ENCODE measurements at regions not wholly inside any gene's neighbourhood (a gene's known extent, or its start where the extent isn't known, plus 50 kb on each side); places are given as distances from the start of the nearest gene placed in this dataset.

- no peaks in the 10 kb centered on the region for H3K36me3 ChIP-seq
- no peak for TF ChIP-seq CTCF (IDR thresholded peaks at IDR 0.05)
- H3K4me3 ChIP-seq, result no peak overlapping the region
- DNase-seq, result no peak
- no peak for ATAC-seq
- H3K9me3 ChIP-seq, result no peaks in the 10 kb centered on the region
- H3K4me1 ChIP-seq, result no peaks in the 10 kb centered on the region
- H3K27me3 ChIP-seq, result no peaks in the 10 kb centered on the region
- no peak overlapping the region for H3K27ac ChIP-seq
- intact Hi-C loops (cut with DNase I), result no loop called here
These were observed 559.2 kb upstream of the TLE4 start for GRCh38 chr9:79012561-79012960.

DNA sequence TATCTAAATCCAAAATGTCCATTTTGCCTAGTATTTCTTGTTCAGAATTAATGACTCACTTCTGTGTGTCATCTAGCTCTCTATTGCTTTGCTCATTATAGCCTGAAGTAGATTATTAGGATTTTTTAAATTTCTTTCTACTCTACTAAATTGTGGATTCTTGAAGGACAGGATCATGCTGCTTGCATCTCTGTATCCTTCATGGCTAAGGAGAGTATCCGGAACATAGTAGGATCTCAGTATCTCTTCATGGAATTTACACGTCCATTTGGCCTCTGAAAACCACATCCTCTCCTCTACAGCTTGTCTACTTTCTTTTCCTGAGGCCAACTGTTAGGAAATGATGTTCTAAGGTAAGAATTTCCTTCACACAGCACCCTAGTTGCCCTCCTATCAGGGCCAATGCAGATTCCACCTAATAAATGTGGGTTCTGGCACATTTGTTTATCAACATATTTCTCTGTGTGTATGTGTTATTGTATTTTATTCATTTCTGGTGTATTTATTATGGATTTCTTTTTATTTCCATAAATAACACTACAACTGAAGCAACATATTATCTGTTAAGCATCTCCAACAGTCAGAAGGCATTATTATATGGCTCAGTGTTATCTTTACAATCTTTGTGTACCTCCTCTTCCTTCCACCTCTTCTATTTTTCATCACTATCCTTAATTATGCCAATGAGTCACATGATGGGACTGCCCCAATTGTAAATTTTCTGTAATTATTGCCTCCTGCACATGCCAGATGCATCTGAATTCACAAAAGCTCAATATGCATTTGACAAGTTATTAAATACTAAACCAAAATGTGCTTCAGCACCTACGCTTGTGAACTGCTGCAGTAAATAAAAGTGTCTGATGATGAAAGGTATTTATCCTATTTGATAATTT lies 557.8 kb upstream of the TLE4 start:
- H3K27ac ChIP-seq, result no peak overlapping the region
- H3K27me3 ChIP-seq, result no peaks in the 10 kb centered on the region
- H3K4me3 ChIP-seq, result no peak overlapping the region
- intact Hi-C loops (cut with DNase I), result no loop called here
- TF ChIP-seq CTCF (IDR thresholded peaks at IDR 0.05), result no peak
- no peaks in the 10 kb centered on the region for H3K9me3 ChIP-seq
- H3K36me3 ChIP-seq, result no peaks in the 10 kb centered on the region
- H3K4me1 ChIP-seq, result no peaks in the 10 kb centered on the region
- ATAC-seq (no peak), DNase-seq (no peak)

- Histone ChIP-seq H3K27ac (no peak overlapping the region), H3K9me3 (no peaks in the 10 kb centered on the region), H3K4me3 (no peak overlapping the region), H3K4me1 (no peaks in the 10 kb centered on the region), H3K36me3 (no peaks in the 10 kb centered on the region), H3K27me3 (no peaks in the 10 kb centered on the region)
- intact Hi-C loops (cut with DNase I), result no loop called here
- ATAC-seq (no peak), DNase-seq (no peak)
- no peak for TF ChIP-seq CTCF (IDR thresholded peaks at IDR 0.05)
These were observed 556.7 kb upstream of the TLE4 start for GRCh38 chr9:79014929-79015699.

GRCh38 chr9:79015951-79016350 lies 555.8 kb upstream of the TLE4 start:
- Histone ChIP-seq H3K9me3 (no peaks in the 10 kb centered on the region), H3K27ac (no peak overlapping the region), H3K4me3 (no peak overlapping the region), H3K27me3 (no peaks in the 10 kb centered on the region), H3K4me1 (no peaks in the 10 kb centered on the region), H3K36me3 (no peaks in the 10 kb centered on the region)
- DNase-seq, result no peak
- intact Hi-C loops (cut with DNase I), result no loop called here
- no peak for TF ChIP-seq CTCF (IDR thresholded peaks at IDR 0.05)
- no peak for ATAC-seq

- ATAC-seq (no peak), DNase-seq (no peak)
- Histone ChIP-seq H3K27ac (no peak overlapping the region), H3K27me3 (no peaks in the 10 kb centered on the region), H3K36me3 (no peaks in the 10 kb centered on the region), H3K9me3 (no peaks in the 10 kb centered on the region), H3K4me3 (no peak overlapping the region), H3K4me1 (no peaks in the 10 kb centered on the region)
- intact Hi-C loops (cut with DNase I), result no loop called here
- no peak for TF ChIP-seq CTCF (IDR thresholded peaks at IDR 0.05)
These were observed 551.5 kb upstream of the TLE4 start for GRCh38 chr9:79020276-79020675.

All from upper lobe of right lung (tissue), 1 donor.